HepG2 (cell line): ENCODE measurements at regions not wholly inside any gene's neighbourhood (a gene's known extent, or its start where the extent isn't known, plus 50 kb on each side); places are given as distances from the start of the nearest gene placed in this dataset.

Source experiments
- CBFB ChIP-seq: sonication (generic); formaldehyde crosslinking; IDR thresholded peaks from 2 replicates; pipeline ENCODE4 v1.4.0; 2020; ENCODE audit warnings: missing genetic modification reagents
- CBX1 ChIP-seq: IDR thresholded peaks from one replicate; pipeline ENCODE4 v1.6.1; 2016; ENCODE audit warnings: antibody characterized with exemption, low read depth
- EEA1 ChIP-seq: sonication (generic); formaldehyde crosslinking; IDR thresholded peaks from 2 replicates; pipeline ENCODE4 v1.5.1; 2020; ENCODE audit warnings: mild to moderate bottlenecking, missing genetic modification reagents, borderline replicate concordance
- FIP1L1 ChIP-seq: fragments of 200-400 bp; formaldehyde crosslinking; IDR thresholded peaks from 2 replicates; pipeline ENCODE4 v1.6.1; 2018; ENCODE audit warnings: low read depth, mild to moderate bottlenecking, low read length, moderate library complexity, borderline replicate concordance; ENCODE audit not compliant: insufficient read depth
- HES4 ChIP-seq: sonication (generic); formaldehyde crosslinking; IDR thresholded peaks from 2 replicates; pipeline ENCODE4 v1.9.0; 2021; ENCODE audit warnings: mild to moderate bottlenecking, missing genetic modification reagents, borderline replicate concordance
- SP5 ChIP-seq: IDR thresholded peaks from 2 replicates; pipeline ENCODE4 v1.6.1; 2016; ENCODE audit warnings: low read depth, borderline replicate concordance
- ZNF264 ChIP-seq: sonication (generic); formaldehyde crosslinking; IDR thresholded peaks from 2 replicates; pipeline ENCODE4 v1.4.0; 2020; ENCODE audit warnings: missing genetic modification reagents
- ZNF367 ChIP-seq: sonication (generic); formaldehyde crosslinking; IDR thresholded peaks from 2 replicates; pipeline ENCODE4 v1.4.0; 2020; ENCODE audit warnings: missing genetic modification reagents, borderline replicate concordance
- ZNF432 ChIP-seq: sonication (generic); formaldehyde crosslinking; IDR thresholded peaks from 2 replicates; pipeline ENCODE4 v1.5.0; 2020; ENCODE audit warnings: missing genetic modification reagents, mild to moderate bottlenecking, borderline replicate concordance
- TF ChIP-seq, protein P1 (sequence below): sonication (generic); formaldehyde crosslinking; IDR thresholded peaks from 2 replicates; pipeline ENCODE4 v1.4.0; 2020; ENCODE audit warnings: missing genetic modification reagents
- TF ChIP-seq, protein P2 (sequence below): sonication (generic); formaldehyde crosslinking; IDR thresholded peaks from 2 replicates; pipeline ENCODE4; 2020; ENCODE audit warnings: missing genetic modification reagents, mild to moderate bottlenecking, borderline replicate concordance
- TF ChIP-seq, protein P3 (sequence below): sonication (generic); formaldehyde crosslinking; IDR thresholded peaks from 2 replicates; pipeline ENCODE4 v1.4.0; 2020; ENCODE audit warnings: low read depth, mild to moderate bottlenecking, missing genetic modification reagents
- TF ChIP-seq, protein P4 (sequence below): sonication (generic); formaldehyde crosslinking; IDR thresholded peaks from 2 replicates; pipeline ENCODE4 v1.5.1; 2020; ENCODE audit warnings: mild to moderate bottlenecking, missing genetic modification reagents
- TF ChIP-seq, protein P5 (sequence below): sonication (generic); formaldehyde crosslinking; IDR thresholded peaks from 2 replicates; pipeline ENCODE4 v1.4.0; 2020; ENCODE audit warnings: missing genetic modification reagents
- TF ChIP-seq, protein P6 (sequence below): sonication (generic); formaldehyde crosslinking; IDR thresholded peaks from 2 replicates; pipeline ENCODE4 v1.4.0; 2020; ENCODE audit warnings: mild to moderate bottlenecking, missing genetic modification reagents

DNA sequence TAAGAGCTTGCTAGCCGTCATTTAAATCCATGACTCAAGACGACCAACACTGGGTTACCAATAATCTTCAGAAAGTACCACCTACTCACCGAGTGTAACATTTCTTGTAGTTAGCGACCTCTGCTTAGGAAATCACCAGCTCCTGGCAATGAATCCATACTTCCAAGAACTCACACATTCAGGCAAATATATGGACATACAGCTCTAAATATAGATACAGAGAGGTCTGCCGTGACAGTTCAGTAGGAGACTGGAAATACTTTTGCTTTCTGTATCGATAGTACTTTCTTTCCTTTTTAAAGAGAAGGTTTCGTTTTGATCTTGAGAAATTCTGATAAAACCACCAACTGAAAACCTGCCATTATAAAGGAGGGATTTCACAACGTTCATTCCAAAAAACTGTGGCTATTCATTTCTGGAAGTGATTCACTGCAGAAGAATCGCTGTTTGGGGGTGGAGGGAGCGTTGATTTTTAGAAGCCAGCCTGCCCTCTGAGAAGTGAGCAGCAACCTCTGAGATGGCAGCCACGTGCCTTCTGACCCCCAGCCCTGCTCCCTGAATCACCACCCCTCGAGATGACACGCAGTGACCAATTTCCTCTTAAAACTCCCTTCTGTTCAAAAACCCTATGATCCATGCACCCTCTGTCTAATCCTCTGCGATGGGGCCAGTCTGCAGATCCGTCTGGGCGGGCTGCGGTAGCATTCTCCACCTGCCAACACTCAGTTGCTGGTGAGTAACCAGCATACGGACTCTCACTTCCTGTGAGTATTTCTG is 179.0 kb upstream of the KLF14 start (continued):
- TF ChIP-seq, protein P1, sequence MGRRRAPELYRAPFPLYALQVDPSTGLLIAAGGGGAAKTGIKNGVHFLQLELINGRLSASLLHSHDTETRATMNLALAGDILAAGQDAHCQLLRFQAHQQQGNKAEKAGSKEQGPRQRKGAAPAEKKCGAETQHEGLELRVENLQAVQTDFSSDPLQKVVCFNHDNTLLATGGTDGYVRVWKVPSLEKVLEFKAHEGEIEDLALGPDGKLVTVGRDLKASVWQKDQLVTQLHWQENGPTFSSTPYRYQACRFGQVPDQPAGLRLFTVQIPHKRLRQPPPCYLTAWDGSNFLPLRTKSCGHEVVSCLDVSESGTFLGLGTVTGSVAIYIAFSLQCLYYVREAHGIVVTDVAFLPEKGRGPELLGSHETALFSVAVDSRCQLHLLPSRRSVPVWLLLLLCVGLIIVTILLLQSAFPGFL (CRISPR knock-in tag): no peak
- no peak for TF ChIP-seq CBX1
- TF ChIP-seq, protein P2, sequence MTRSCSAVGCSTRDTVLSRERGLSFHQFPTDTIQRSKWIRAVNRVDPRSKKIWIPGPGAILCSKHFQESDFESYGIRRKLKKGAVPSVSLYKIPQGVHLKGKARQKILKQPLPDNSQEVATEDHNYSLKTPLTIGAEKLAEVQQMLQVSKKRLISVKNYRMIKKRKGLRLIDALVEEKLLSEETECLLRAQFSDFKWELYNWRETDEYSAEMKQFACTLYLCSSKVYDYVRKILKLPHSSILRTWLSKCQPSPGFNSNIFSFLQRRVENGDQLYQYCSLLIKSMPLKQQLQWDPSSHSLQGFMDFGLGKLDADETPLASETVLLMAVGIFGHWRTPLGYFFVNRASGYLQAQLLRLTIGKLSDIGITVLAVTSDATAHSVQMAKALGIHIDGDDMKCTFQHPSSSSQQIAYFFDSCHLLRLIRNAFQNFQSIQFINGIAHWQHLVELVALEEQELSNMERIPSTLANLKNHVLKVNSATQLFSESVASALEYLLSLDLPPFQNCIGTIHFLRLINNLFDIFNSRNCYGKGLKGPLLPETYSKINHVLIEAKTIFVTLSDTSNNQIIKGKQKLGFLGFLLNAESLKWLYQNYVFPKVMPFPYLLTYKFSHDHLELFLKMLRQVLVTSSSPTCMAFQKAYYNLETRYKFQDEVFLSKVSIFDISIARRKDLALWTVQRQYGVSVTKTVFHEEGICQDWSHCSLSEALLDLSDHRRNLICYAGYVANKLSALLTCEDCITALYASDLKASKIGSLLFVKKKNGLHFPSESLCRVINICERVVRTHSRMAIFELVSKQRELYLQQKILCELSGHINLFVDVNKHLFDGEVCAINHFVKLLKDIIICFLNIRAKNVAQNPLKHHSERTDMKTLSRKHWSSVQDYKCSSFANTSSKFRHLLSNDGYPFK (CRISPR knock-in tag): peak; percentile 26; the same call in 1 of the 2 replicates
- TF ChIP-seq, protein P3, sequence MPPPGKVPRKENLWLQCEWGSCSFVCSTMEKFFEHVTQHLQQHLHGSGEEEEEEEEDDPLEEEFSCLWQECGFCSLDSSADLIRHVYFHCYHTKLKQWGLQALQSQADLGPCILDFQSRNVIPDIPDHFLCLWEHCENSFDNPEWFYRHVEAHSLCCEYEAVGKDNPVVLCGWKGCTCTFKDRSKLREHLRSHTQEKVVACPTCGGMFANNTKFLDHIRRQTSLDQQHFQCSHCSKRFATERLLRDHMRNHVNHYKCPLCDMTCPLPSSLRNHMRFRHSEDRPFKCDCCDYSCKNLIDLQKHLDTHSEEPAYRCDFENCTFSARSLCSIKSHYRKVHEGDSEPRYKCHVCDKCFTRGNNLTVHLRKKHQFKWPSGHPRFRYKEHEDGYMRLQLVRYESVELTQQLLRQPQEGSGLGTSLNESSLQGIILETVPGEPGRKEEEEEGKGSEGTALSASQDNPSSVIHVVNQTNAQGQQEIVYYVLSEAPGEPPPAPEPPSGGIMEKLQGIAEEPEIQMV (CRISPR knock-in tag): no peak
- no peak for TF ChIP-seq CBFB
- TF ChIP-seq ZNF432 (CRISPR knock-in tag): no peak
- TF ChIP-seq, protein P4, sequence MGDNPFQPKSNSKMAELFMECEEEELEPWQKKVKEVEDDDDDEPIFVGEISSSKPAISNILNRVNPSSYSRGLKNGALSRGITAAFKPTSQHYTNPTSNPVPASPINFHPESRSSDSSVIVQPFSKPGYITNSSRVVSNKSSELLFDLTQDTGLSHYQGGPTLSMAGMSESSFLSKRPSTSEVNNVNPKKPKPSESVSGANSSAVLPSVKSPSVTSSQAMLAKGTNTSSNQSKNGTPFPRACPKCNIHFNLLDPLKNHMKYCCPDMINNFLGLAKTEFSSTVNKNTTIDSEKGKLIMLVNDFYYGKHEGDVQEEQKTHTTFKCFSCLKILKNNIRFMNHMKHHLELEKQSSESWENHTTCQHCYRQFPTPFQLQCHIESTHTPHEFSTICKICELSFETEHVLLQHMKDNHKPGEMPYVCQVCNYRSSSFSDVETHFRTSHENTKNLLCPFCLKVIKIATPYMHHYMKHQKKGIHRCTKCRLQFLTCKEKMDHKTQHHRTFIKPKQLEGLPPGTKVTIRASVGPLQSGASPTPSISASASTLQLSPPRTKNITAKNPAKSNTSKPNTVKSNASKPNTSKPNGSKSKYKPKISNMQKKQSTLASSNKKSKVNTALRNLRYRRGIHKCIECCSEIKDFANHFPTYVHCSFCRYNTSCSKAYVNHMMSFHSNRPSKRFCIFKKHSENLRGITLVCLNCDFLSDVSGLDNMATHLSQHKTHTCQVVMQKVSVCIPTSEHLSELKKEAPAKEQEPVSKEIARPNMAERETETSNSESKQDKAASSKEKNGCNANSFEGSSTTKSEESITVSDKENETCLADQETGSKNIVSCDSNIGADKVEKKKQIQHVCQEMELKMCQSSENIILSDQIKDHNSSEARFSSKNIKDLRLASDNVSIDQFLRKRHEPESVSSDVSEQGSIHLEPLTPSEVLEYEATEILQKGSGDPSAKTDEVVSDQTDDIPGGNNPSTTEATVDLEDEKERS: no peak
- TF ChIP-seq HES4 (CRISPR knock-in tag): no peak
- TF ChIP-seq, protein P5, sequence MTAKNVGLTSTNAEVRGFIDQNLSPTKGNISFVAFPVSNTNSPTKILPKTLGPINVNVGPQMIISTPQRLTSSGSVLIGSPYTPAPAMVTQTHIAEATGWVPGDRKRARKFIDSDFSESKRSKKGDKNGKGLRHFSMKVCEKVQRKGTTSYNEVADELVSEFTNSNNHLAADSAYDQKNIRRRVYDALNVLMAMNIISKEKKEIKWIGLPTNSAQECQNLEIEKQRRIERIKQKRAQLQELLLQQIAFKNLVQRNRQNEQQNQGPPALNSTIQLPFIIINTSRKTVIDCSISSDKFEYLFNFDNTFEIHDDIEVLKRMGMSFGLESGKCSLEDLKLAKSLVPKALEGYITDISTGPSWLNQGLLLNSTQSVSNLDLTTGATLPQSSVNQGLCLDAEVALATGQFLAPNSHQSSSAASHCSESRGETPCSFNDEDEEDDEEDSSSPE: no peak
- TF ChIP-seq FIP1L1: no peak
- no peak for TF ChIP-seq EEA1 (CRISPR knock-in tag)
- no peak for TF ChIP-seq ZNF367 (CRISPR knock-in tag)
- no peak for TF ChIP-seq ZNF264 (CRISPR knock-in tag)
- TF ChIP-seq, protein P6, sequence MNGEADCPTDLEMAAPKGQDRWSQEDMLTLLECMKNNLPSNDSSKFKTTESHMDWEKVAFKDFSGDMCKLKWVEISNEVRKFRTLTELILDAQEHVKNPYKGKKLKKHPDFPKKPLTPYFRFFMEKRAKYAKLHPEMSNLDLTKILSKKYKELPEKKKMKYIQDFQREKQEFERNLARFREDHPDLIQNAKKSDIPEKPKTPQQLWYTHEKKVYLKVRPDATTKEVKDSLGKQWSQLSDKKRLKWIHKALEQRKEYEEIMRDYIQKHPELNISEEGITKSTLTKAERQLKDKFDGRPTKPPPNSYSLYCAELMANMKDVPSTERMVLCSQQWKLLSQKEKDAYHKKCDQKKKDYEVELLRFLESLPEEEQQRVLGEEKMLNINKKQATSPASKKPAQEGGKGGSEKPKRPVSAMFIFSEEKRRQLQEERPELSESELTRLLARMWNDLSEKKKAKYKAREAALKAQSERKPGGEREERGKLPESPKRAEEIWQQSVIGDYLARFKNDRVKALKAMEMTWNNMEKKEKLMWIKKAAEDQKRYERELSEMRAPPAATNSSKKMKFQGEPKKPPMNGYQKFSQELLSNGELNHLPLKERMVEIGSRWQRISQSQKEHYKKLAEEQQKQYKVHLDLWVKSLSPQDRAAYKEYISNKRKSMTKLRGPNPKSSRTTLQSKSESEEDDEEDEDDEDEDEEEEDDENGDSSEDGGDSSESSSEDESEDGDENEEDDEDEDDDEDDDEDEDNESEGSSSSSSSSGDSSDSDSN (CRISPR knock-in tag): 0 out of 2 replicates have a peak, but pooled peaks have one; percentile 24
- TF ChIP-seq SP5: no peak
